Iris pigment epithelial cell (primary cell): ENCODE measurements at regions not wholly inside any gene's neighbourhood (a gene's known extent, or its start where the extent isn't known, plus 50 kb on each side); places are given as distances from the start of the nearest gene placed in this dataset.

Source experiments
- DNase-seq: peaks from one replicate; pipeline ENCODE4 v3.0.0-alpha.2; 2011; ENCODE audit warnings: low read depth

DNA sequence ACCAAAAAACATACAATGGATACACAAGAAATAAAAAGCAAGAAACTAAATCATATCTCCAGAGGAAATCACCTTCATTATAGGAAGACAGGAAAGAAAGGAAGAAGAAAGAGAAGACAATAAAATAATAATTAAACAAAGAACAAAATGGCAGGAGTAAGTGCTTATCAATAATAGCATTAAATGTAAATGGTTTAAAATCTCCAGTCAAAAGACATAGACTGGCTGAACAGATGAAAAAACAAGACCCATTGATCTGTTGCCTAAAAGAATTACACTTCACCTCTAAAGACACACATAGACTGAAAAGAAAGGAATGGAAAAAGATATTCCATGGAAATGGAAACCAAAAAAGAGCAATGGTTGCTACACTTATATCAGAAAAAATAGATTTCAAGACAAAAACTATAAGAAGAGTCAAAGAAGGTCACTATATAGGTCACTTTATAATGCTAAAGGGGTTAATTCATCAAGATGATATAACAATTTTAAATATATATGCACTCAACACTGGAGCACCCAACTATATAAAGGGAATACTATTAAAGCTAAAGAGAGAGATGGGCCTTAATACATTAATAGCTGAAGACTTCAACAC is 118.4 kb upstream of the SESN3 start:
- no peak for DNase-seq

DNA sequence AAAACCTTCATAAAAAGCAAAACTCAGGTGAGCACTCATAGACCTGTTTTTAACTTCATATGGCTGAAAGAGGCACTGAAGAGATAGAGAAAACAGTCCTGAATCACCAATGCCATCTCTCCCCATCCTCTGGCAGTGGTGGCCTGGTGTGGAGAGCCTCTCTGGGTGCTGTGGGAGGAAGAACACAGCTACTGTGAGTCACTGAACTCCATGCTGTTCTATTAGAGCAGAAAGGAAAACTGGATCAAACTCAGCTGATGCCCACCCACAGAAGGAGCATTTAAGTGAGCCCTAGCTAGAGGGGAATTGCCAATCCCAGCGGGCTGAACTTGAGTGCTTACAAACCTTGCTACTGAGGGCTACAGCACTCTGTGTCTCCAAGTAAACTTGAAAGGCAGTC is 115.3 kb upstream of the SESN3 start:
- DNase-seq, result no peak

DNA sequence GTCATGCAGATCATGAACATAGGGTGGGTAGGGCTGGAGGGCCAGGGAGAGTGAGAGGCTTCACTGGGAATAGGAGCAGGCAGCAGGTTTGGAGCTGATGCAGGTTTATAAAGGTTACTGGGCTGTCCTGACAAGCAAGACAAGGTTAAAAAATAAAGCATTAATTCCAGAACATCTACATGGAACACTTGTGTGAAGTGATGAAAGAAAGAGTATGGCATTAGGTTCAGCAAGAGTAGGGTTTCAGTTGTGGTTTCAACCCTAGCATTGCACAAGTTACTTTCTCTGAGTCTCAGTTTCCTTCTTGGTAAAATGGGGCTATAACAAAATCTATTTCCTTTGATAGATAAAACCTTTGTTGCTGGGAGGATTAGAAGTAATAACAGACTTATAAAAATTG is 114.6 kb upstream of the SESN3 start:
- DNase-seq, result no peak

DNA sequence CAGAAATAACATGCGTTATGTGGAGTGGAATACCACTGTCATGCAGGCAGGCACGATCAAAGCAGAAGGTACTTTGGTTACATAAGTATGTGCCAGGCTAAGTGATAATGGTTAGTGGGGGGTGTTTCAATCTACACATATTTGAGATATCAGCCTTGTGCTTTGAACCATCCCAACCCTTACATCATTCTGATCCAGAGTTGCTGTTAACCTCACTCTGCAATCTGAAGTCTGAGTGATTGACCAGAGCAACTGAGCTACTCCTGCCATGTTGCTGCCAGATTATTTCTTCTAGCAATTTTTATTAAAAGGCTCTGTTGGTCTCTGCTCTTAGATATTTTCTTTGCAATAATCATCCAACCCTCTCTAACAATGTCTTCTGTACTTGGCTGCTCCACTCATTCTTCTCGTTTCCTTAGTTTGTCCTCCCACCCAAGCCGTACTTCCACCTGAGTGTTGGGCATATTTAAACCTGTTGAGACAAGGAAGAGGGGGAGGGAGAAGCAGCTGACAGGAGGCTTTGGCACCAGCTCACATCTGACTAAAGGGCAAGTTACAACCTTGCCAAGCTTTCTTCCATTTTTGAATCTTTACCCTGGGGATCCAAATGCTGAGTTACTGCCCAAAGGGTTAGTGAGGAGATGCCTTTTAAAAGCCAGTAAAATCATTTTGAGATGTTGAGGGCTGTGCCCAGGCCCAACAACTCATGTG is 114.1 kb upstream of the SESN3 start:
- DNase-seq, result no peak

DNA sequence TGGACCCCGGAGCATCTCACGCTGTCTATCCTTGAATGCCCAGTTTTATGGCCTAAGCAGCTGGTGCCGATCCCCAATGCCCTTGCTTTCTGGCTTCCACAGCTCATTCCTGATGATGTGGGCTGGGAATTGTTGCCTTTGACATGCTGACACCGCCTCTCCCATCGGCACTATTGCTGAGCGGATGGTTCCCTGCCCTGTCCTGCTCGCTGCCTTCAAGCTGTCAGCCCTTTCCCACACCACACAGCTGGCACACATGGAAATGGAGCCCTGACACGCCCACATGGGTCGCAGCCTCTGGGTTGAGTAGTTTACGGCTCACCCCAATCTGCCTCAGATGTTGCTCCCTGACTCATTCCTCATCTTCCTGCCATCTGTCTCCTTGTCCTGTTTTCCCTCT is 110.2 kb upstream of the SESN3 start:
- DNase-seq, result no peak

DNA sequence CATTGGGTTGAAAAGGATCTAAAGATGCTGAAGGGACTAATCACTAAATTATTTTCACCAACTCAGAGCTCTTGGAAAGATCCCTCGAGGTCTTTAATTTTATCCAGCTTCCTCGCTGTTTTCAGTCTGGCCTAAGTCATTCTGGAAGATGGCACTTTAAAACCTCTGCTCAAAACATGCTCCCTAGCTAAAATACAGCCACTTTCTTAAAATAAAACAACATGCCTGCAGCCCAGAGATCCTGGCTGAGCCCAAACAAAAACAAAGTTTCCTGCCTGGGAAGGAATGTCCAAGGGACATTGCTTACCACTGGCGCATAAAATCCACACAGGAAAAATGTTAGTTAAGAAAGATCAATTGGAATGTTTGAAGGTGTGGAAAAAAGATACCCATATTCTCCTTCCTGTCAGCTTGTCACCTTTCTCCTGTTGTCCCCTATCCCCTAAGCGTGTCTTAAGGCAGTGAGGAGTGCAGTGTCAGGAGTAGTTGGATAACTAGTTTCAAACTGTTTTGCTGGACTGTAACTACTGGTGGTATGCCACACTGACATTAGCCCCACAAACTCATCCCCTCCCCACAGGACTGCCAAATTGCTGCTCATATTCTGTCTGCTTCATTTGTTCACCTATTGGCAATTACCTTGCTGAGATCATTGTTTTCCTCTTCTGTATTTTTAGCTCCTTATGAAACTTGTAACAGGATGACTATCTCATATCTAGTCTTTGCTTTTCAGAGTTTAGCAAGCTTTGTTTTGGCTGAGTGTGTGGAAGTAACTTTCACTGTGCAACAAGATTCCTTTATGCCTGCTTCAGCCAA is 108.3 kb upstream of the SESN3 start:
- DNase-seq, result no peak

DNA sequence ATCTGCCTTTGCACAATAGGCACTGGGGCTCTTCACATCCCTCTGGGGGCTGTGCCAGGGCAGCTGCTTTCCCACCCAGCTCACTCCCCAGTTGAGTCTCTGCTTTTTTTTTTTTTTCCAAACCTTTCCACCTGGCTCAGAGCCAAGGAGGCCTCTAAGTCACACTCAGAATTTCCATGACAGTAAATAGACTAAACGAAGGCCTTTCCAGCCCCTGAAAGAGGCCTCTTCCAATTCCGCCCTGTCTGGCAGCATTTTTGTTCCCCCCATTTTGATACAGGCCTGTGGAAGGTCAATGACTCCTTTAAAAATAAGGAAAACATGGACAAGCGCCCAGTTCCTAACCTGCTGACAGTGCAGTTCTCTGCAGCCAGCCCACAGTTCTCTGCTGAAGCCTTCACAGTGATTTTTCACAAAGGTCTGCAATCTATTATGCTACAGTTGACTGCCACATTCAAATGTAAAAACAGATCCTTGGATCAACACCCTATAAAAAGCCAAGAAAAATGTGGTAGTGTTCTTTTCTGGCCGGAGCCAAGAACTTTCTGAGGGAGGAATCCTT is 107.5 kb upstream of the SESN3 start:
- DNase-seq, result peak; percentile 49

DNA sequence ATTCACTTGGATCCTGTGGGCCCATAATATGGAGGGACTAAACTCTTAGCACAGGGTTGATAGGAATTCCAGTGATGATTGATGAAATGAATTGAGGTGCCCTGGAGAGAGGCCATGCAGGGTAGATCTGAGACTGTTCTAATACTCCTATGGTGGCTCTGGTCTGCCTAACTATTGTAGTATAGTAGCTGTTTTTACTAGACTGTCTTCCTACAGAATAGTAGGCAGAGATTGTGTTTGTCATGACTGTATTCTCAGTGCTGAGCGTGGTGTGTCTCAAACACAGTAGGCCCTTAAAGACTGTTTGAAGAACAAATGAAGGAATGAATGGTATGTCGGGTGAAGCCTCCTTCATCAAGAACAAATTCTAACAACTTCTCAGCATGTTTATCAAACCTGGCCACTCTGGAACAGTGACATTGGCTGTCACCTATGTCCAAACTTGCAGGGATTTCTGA is 107.0 kb upstream of the SESN3 start:
- DNase-seq, result no peak

DNA sequence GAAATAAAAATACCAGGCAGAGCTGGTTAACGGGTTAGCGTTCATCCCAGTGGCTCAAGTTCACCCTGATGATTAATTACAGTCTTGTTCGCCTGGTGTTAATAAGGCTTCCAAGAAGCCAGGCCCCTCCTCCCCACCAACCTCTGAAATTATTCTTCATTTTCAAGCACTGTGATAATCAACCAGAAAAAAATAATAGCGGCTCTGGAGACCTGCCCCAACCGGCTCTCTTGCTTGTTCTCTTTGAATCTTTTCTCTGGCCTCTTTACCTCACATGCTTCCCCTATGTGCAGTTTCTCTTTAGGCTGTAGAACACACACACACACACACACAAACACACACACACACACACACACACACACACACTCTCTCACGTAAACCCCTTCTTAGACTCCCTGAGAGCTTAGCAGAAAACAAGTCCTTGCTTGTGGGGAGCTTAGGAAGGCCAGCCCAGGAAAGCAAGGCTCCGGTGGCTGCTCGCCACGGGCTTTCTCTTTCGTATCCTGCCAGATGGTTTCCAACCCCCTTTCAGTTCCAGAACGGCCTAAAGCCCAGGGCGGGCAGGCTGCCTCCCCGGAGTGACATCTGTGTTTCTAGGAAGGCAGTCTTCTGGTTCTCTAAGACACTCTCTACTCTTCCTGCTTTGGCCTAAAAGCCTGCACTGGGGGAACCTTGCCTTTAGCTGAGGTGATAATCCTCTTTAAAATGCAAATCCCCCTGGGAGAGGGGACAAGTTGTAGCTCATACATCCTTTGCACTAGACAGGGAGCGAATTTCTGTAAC is 106.4 kb upstream of the SESN3 start:
- DNase-seq, result peak; percentile 61

DNA sequence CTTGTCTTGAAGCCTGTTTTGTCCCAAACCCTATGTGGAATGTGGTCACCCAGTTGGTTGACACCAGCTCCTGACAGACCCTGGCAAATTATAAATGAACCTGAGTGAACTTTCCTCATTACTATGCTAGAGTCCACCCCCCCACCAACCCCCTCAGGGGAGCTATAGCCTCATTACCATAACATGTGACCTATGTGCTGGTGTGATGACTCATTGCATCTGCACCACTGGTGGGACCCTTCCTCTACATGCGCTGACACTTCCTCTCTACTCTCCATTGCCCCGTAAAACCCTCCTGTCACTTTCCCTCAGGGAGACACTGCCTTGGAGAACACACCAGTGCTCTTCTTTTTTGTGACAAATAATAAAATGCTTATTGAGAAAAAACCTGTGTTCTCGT is 105.0 kb upstream of the SESN3 start:
- no peak for DNase-seq

DNA sequence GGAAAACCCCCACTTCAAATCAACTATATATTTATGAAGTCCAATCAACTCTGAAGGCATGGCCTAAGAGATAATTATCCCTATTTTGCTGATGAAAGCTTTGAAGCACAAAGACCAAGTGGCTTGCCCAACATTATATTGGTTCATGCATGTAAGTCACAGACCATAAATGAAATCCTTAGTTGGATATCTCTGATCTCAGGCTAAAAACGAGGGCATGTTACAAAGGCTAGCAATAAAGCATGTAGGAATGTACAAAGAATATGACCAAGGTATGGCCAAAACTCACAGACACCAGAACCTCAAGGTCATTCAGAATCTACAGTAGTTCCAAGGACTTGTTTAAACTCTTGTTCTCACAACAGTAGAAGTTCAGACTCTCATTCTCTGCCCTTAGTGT is 100.2 kb upstream of the SESN3 start:
- no peak for DNase-seq

DNA sequence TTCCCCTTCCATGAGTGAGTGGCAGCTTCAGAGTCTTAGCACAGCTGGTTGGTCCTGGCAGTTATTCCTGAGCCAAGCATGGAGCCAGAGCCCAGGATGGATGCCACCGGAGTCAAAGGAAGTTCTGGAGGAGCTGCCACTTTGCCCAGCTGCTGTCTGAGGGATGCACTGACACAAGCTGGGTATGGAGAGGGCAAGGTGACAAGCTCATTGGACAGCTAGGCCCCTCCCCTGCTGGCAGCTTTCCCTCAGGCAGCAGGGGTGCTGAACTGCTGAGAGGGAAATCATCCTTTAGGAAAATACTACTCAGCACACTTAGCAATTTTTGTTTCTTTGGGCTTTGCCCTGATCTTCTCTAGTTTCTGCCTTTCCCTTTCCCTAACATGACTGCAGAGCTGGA is 99.3 kb upstream of the SESN3 start:
- no peak for DNase-seq

DNA sequence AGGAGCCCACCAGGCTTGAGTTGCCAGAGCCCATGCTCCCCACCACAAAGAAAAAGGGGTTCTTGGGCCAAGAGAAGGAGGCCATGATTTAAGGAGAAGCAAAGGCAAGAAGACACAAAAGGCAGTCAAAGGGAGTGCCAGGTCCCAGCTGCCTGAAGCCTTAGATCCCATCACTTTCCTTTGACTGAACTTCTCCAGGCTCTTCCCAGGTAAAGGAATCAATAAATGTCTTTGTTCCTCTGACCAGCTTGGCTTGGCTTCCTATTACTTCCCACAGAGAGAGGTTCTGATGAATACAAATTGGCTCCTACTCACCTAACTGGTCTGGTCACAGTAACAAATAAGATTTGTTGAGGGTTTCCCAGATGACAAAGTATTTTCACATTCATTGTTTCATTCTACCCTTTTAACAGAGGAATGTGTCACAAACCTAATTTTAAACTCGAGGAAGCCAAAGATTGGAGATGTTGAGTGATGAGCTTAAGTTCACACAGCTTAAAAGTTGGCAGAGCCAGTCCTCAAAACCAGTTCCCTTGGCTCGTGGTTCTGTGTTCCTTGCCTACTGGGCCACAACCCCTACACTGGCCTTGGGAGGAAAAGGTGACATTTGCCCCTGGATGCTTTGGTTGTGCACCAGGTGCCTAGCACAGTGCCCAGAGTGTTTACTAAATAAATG is 96.4 kb upstream of the SESN3 start:
- DNase-seq, result no peak

DNA sequence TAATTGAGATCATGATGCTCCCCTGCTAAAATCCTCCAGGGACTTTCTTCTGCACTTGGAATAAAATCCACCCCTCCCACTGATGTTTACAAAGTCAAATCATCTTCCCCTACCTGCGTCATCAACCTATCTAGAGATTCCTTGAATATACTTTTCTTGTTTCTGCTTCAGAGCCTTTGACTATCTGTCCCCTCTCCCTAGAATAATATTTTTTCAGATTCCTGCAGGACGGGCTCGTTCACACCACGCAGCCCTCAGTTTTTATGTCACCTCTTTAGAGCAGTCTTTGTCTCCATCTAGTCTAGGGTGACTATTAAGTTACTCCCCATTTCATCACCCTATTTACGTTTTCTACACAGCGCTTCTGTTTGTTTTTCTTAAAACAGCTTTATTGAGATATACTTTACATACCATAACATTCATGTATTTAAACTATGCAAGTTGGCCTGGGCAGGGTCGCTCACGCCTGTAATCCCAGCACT is 94.8 kb upstream of the SESN3 start:
- no peak for DNase-seq

DNA sequence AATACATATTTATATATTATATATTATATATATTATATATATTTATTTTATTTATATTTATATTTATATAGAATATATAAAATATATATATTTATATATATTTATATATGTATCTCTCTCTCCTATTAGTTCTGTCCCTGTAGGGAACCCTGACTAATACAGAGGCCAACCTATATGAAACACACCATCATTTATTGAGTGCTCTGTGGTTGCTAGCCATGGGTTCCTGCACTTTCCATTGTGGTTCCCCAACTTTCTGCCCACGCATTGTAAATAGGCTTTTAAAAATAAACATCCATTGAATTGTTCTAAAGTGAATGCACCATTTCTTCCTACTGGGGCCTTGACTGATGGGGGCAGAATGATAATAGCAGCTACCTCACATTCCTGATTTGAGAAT is 93.8 kb upstream of the SESN3 start:
- DNase-seq, result no peak

DNA sequence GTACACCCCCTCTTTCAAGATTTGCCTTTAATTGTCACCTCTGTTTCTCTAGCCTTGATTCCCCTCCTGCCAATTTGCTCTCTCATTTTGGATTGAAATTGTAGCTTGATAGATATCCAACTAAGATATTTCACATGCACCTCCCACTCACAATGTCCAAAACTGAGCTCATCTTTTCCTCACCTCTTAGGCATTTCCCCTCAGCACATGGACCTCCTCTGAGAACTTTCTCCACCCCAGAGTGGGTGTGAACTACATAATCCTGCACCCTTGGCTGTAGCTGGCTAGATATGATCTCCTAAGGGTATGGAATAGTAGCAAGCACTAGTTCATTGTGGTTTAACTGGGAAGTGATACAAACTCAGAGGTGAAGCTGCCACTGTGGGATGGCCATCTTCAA is 91.5 kb upstream of the SESN3 start:
- peak; percentile 76 for DNase-seq

DNA sequence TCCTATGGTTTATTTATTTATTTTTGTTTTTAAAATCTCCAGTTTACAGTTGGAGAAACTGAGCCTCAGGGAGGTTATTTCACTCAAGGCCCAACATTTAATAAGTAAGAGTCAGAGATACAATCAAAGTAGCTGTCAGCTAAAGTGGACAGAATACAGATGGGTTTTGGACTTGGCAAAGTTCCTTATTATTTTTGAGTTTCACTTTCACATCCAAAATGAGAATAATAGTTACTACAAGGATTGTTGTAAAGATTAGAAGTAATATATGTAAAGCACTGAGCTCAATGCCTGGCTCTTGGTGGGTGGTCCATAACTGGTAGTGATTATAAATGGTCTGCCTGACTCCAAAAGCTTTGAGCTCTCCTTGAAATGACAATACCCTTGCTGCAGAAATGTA is 87.5 kb upstream of the SESN3 start:
- no peak for DNase-seq

DNA sequence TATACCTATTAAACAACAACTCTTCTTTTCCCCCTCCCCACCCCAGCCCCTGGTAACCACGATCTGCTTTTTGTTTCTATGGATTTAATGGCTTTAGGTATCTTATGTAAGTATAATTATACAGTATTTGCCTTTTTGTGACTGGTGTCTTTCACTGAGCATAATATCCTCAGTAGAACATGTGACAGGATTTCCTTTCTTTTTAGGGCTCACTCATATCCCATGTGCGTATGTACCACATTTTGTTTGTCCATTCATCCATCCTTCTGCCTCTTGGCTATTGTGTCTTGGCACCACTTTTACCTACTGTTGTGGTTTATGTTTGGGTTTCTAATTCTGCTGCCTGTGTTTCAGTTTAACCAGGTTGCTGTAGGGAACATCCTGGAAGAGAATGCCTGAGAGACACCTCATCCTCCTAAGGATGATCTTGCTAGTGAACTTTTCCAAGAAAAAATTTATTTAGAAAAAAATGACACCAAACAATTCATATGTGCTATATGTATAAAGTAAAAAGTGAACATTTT is 77.6 kb upstream of the SESN3 start:
- DNase-seq, result no peak

DNA sequence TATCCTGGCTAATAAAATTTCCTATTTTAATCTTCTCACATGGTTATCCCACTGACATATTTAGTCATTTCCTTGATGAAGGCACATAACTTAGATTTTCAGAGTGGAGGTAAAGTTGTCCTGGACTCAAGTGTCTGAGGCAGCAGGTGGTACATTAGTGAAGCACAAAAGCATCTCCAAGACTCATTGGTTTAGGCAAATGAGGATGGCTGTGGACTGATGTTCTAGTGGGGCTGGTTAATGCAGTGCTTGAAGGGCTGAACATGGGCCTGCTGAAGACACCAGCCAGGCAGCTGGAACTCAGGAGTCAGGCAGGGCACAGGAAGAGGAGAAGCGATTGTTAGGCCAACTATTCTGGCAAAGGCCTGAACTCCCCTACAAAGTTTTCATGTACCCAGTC is 76.3 kb upstream of the SESN3 start:
- DNase-seq, result no peak

DNA sequence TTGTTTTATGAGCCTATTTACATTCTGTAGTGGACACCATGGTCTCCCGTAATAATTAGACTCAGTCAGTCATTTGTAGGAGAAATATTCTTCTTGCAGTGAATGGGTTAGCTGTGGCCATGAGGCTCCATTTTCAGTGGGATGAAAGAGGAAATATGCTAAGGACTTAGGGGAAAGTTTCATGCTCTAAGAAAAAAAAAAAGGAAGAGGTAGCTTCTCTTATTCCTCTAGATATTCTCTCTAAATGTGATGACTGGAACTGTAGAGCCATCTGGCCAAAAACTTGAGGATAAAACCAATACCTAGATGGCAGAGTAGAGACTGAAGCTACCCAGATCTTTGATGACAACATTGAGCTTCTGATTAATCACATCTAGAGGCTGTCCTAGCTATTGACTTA is 75.8 kb upstream of the SESN3 start:
- DNase-seq, result no peak

DNA sequence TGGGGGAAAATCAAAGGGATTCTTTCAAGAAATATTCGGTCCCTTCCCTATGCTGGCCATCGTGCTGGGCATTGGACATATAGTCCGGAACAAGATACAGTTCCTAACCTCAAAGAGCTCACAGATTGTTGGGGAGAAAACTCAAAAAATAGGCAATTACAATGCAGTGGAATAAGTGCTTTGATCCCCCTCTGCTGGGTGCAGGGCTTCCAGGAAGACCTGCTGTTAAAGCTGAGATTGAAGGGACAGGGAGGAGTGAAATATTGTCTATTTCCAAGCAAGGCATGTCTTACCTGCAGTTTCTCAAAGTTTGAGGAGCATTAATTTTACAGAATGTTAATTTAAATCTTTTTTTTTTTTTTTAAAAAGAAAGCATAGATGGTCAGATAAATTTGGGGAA is 75.1 kb upstream of the SESN3 start:
- no peak for DNase-seq
